Progenitor cell of endocrine pancreas (in vitro differentiated cells): ENCODE measurements at regions not wholly inside any gene's neighbourhood (a gene's known extent, or its start where the extent isn't known, plus 50 kb on each side); places are given as distances from the start of the nearest gene placed in this dataset.
"Not testable (repeated sequence)": the region's sequence is repeated elsewhere in the genome, so short reads cannot be mapped to it uniquely, and the experiment has no call there.

Experiments used
- DNase-seq: peaks from one replicate; pipeline ENCODE4 v3.0.0; 2021; ENCODE audit warnings: low spot score; ENCODE audit not compliant: unreplicated experiment
- H3K27ac Mint-ChIP-seq: 2 replicates; pipeline ENCODE4 v1.8.0; 2021; ENCODE audit warnings: mild to moderate bottlenecking, moderate library complexity, mixed read lengths
- H3K27me3 Mint-ChIP-seq: 2 replicates; pipeline ENCODE4 v1.8.0; 2021; ENCODE audit warnings: mixed read lengths
- H3K36me3 Mint-ChIP-seq: 2 replicates; pipeline ENCODE4 v1.8.0; 2022; ENCODE audit warnings: mixed read lengths; ENCODE audit not compliant: insufficient read depth
- H3K4me1 Mint-ChIP-seq: 2 replicates; pipeline ENCODE4 v1.8.0; 2021; ENCODE audit warnings: low read depth, mixed read lengths
- H3K4me3 Mint-ChIP-seq: 2 replicates; pipeline ENCODE4 v1.8.0; 2021; ENCODE audit warnings: low read depth, mild to moderate bottlenecking, moderate library complexity, mixed read lengths
- H3K9me3 Mint-ChIP-seq: 2 replicates; pipeline ENCODE4 v1.8.0; 2021; ENCODE audit warnings: low read depth, mixed read lengths
- CTCF ChIP-seq: fragments of 200-600 bp; sonication (generic); IDR thresholded peaks from one replicate; pipeline ENCODE4 v1.5.0; 2021; ENCODE audit warnings: antibody characterized with exemption, mild to moderate bottlenecking; ENCODE audit not compliant: unreplicated experiment

- not testable (repeated sequence) for H3K4me1 Mint-ChIP-seq, H3K9me3 Mint-ChIP-seq, H3K4me3 Mint-ChIP-seq, DNase-seq, H3K27ac Mint-ChIP-seq, H3K36me3 Mint-ChIP-seq, H3K27me3 Mint-ChIP-seq
Measured at GRCh38 chr15:22714358-22715132, 71.9 kb upstream of the NIPA1 start.

GRCh38 chr15:22715133-22715845 lies 71.2 kb upstream of the NIPA1 start:
- not testable (repeated sequence) for H3K27me3 Mint-ChIP-seq, DNase-seq, H3K4me3 Mint-ChIP-seq, H3K36me3 Mint-ChIP-seq, H3K4me1 Mint-ChIP-seq, H3K9me3 Mint-ChIP-seq, H3K27ac Mint-ChIP-seq

GRCh38 chr15:22719980-22720379 lies 66.5 kb upstream of the NIPA1 start:
- H3K27ac Mint-ChIP-seq, H3K9me3 Mint-ChIP-seq, H3K4me3 Mint-ChIP-seq, DNase-seq, H3K27me3 Mint-ChIP-seq, H3K36me3 Mint-ChIP-seq, H3K4me1 Mint-ChIP-seq: not testable (repeated sequence)
- TF ChIP-seq CTCF, result peak; percentile 43

GRCh38 chr15:22726104-22726503 lies 60.3 kb upstream of the NIPA1 start:
- H3K9me3 Mint-ChIP-seq, H3K27me3 Mint-ChIP-seq, H3K4me3 Mint-ChIP-seq, DNase-seq, H3K36me3 Mint-ChIP-seq, H3K4me1 Mint-ChIP-seq, H3K27ac Mint-ChIP-seq: not testable (repeated sequence)

- H3K27ac Mint-ChIP-seq, H3K4me3 Mint-ChIP-seq, H3K9me3 Mint-ChIP-seq, DNase-seq, H3K27me3 Mint-ChIP-seq, H3K4me1 Mint-ChIP-seq, H3K36me3 Mint-ChIP-seq: not testable (repeated sequence)
Measured at GRCh38 chr15:22735067-22735466, 51.4 kb upstream of the NIPA1 start.

GRCh38 chr15:22735781-22736180 lies 50.7 kb upstream of the NIPA1 start:
- no peak for DNase-seq
- Mint-ChIP-seq H3K4me1 (no peaks in the 10 kb centered on the region), H3K4me3 (no peak overlapping the region), H3K27ac (no peak overlapping the region), H3K36me3 (no peaks in the 10 kb centered on the region), H3K9me3 (no peaks in the 10 kb centered on the region), H3K27me3 (peaks cover 3% of the 10 kb centered on the region)
- no peak for TF ChIP-seq CTCF

- H3K27ac Mint-ChIP-seq, H3K9me3 Mint-ChIP-seq, H3K4me1 Mint-ChIP-seq, H3K36me3 Mint-ChIP-seq, H3K27me3 Mint-ChIP-seq, H3K4me3 Mint-ChIP-seq, DNase-seq: not testable (repeated sequence)
Measured at GRCh38 chr15:22736200-22736599, 50.2 kb upstream of the NIPA1 start.
